ENCODE measurements at regions not wholly inside any gene's neighbourhood (a gene's known extent, or its start where the extent isn't known, plus 50 kb on each side); places are given as distances from the start of the nearest gene placed in this dataset.

GRCh38 chr1:29728703-29729102 is 492.4 kb downstream of the PTPRU start:
- TF ChIP-seq YY1 (IDR thresholded peaks at IDR 0.05; ENCODE audit: insufficient read depth, insufficient read length) (no peak), ZNF274 (IDR thresholded peaks at IDR 0.05; ENCODE audit: low read depth, low read length) (no peak)

Data from NT2/D1 (cell line).